GM12864 (cell line): ENCODE measurements at regions not wholly inside any gene's neighbourhood (a gene's known extent, or its start where the extent isn't known, plus 50 kb on each side); places are given as distances from the start of the nearest gene placed in this dataset.

Experiments used
- DNase-seq: peaks from one replicate; pipeline ENCODE4 v3.0.0-alpha.2; 2011; ENCODE audit warnings: low read depth
- H3K4me3 ChIP-seq: 2 replicates; pipeline ENCODE4 v1.5.1; 2011; ENCODE audit warnings: mild to moderate bottlenecking, low read depth, low read length, control low read depth
- CTCF ChIP-seq: IDR thresholded peaks from 2 replicates; pipeline ENCODE4 v1.5.1; 2011; ENCODE audit warnings: low read depth, mild to moderate bottlenecking, moderate library complexity, low read length, control low read depth, inconsistent platforms; ENCODE audit errors: missing control alignments

GRCh38 chr4:134552063-134552462 is 350.5 kb upstream of the PABPC4L start:
- H3K4me3 ChIP-seq, result no peak overlapping the region
- DNase-seq, result no peak
- TF ChIP-seq CTCF, result no peak

- DNase-seq, result no peak
- no peak for TF ChIP-seq CTCF
- H3K4me3 ChIP-seq, result no peak overlapping the region
Measured at GRCh38 chr4:134551348-134551747, 349.8 kb upstream of the PABPC4L start.

GRCh38 chr4:134548052-134548628 is 346.6 kb upstream of the PABPC4L start:
- DNase-seq, result no peak
- no peak for TF ChIP-seq CTCF
- no peak overlapping the region for H3K4me3 ChIP-seq

GRCh38 chr4:134546279-134546678 is 344.7 kb upstream of the PABPC4L start:
- no peak overlapping the region for H3K4me3 ChIP-seq
- DNase-seq, result no peak

GRCh38 chr4:134544303-134544770 is 342.7 kb upstream of the PABPC4L start:
- no peak for TF ChIP-seq CTCF
- H3K4me3 ChIP-seq, result no peak overlapping the region
- DNase-seq, result no peak

More at GRCh38 chr4:134546279-134546678, 344.7 kb upstream of the PABPC4L start:
- TF ChIP-seq CTCF, result no peak

GRCh38 chr4:134540588-134540987 is 339.0 kb upstream of the PABPC4L start:
- H3K4me3 ChIP-seq, result no peak overlapping the region
- DNase-seq, result no peak
- TF ChIP-seq CTCF, result no peak

GRCh38 chr4:134539729-134540231 is 338.2 kb upstream of the PABPC4L start:
- DNase-seq, result no peak
- no peak overlapping the region for H3K4me3 ChIP-seq
- TF ChIP-seq CTCF, result no peak
